ENCODE measurements at regions not wholly inside any gene's neighbourhood (a gene's known extent, or its start where the extent isn't known, plus 50 kb on each side); places are given as distances from the start of the nearest gene placed in this dataset.

DNA sequence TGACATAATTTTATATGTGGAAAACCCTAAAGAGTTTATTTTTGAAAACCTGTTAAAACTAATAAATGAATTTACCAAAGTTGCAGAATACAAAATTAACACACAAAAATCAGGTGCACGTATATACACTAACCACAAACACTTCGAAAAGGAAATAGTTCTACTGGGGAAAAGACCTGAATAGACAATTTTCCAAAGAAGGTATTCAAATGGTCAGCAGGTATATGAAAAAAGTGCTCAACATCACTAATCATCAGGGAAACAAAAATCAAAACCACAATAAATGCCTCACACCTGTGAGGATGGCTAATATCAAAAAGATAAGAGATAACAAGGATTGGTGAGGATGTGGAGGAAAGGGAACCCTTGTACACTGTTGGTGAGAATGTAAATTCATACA is 110.6 kb downstream of the PXDC1 start:
- Histone ChIP-seq H3K4me3 (no peak overlapping the region), H3K9me3 (no peaks in the 10 kb centered on the region), H3K27me3 (no peaks in the 10 kb centered on the region), H3K4me1 (no peaks in the 10 kb centered on the region), H3K27ac (no peak overlapping the region), H3K36me3 (no peaks in the 10 kb centered on the region)
- TF ChIP-seq, protein P1, sequence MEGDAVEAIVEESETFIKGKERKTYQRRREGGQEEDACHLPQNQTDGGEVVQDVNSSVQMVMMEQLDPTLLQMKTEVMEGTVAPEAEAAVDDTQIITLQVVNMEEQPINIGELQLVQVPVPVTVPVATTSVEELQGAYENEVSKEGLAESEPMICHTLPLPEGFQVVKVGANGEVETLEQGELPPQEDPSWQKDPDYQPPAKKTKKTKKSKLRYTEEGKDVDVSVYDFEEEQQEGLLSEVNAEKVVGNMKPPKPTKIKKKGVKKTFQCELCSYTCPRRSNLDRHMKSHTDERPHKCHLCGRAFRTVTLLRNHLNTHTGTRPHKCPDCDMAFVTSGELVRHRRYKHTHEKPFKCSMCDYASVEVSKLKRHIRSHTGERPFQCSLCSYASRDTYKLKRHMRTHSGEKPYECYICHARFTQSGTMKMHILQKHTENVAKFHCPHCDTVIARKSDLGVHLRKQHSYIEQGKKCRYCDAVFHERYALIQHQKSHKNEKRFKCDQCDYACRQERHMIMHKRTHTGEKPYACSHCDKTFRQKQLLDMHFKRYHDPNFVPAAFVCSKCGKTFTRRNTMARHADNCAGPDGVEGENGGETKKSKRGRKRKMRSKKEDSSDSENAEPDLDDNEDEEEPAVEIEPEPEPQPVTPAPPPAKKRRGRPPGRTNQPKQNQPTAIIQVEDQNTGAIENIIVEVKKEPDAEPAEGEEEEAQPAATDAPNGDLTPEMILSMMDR (IDR thresholded peaks at IDR 0.05): no peak
- DNase-seq (ENCODE audit: low spot score): no peak

DNA sequence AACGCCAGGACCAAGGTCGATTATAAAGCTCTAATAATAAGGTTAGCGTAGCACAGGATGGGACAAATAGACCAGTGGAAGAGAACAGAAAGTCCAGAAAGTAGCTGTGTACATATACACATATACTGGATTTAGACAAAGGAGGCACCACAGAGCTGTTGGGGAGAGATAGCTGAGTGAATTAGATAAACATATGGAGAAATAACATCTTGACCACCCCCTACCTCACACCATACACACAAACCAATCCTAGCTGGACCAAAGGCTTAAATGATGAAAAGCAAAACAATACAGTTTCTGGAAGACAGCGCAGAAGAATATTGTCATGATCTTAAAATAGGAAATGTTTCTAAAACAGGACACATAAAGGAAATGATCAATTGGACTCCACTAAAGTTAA is 112.9 kb downstream of the PXDC1 start:
- Histone ChIP-seq H3K36me3 (no peaks in the 10 kb centered on the region), H3K4me3 (no peak overlapping the region), H3K4me1 (no peaks in the 10 kb centered on the region), H3K27ac (no peak overlapping the region), H3K9me3 (no peaks in the 10 kb centered on the region), H3K27me3 (no peaks in the 10 kb centered on the region)
- DNase-seq (ENCODE audit: low spot score): no peak
- TF ChIP-seq, protein P1 (IDR thresholded peaks at IDR 0.05): no peak

DNA sequence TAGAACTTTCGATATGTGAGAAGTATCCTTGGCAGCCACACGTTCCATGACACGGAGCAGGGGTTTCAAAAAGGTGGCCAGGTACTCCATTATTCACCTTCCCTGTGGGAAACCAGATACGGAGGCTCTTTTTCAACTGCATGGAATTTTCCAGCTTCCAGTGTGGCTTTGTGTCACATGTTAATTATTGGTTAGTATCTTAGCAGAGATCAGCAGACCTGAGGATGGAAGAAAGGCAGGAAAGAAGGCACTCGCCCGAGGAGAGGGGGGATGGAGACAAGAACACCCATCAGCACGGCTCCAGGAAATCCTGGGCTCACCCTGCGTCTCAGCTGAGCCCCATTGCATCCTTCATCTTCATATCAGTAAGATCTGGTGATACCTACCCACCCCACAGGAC is 115.5 kb downstream of the PXDC1 start:
- Histone ChIP-seq H3K4me3 (no peak overlapping the region), H3K27me3 (no peaks in the 10 kb centered on the region), H3K9me3 (no peaks in the 10 kb centered on the region), H3K4me1 (no peaks in the 10 kb centered on the region), H3K36me3 (no peaks in the 10 kb centered on the region), H3K27ac (no peak overlapping the region)
- DNase-seq (ENCODE audit: low spot score): no peak
- TF ChIP-seq, protein P1 (IDR thresholded peaks at IDR 0.05): no peak

DNA sequence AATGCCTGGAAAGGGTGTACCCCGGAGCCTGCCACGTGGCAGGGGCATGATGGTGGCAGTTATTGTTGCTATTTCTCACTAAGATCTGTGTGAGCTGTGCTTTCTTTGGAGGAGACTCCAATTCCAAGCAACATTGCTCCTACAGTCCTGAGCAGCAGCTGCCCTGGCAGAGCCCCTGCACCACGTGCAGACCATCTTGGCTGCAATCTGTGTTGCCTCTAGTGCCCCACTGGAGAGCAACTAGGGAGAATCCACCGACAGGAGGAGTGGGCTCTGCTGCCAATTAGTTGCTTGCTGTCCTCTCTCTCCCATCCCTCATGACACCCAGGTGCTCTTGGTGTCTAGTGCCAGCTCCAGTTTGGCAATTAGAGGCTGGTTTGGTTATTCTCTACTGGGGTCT is 116.0 kb downstream of the PXDC1 start:
- no peak for DNase-seq (ENCODE audit: low spot score)
- H3K9me3 ChIP-seq: no peaks in the 10 kb centered on the region
- TF ChIP-seq, protein P1 (IDR thresholded peaks at IDR 0.05): no peak

DNA sequence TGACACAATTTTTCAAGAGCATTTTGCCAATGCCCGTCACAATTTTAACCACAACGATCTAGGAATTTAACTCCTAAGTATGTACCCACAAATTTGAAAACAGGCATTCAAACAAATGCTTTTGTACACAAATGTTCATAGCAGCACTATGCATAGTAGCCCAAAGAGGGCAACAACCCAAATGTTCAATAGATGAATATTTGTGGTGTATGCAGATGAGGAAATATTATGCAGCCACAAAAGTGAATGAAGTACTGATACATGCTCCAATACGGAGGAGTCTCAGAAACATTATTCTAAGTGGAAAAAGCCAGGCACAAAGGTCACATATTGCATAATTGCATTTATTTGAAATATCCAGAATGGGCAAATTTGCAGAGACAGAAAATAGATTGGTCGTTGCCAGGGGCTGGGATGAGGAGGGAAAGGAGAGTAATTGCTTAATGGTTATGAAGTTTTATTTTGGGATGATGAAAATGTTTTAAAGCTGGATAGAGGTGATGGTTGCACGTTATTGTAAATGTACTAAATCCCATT is 117.2 kb downstream of the PXDC1 start:
- no peaks in the 10 kb centered on the region for H3K9me3 ChIP-seq
- no peaks in the 10 kb centered on the region for H3K27me3 ChIP-seq
- TF ChIP-seq, protein P1 (IDR thresholded peaks at IDR 0.05): no peak
- H3K4me3 ChIP-seq: no peak overlapping the region
- DNase-seq (ENCODE audit: low spot score): no peak
- H3K4me1 ChIP-seq: no peaks in the 10 kb centered on the region
- H3K27ac ChIP-seq: no peak overlapping the region
- no peaks in the 10 kb centered on the region for H3K36me3 ChIP-seq

More for the DNA sequence above, 116.0 kb downstream of the PXDC1 start:
- Histone ChIP-seq H3K4me3 (no peak overlapping the region), H3K4me1 (no peaks in the 10 kb centered on the region), H3K27ac (no peak overlapping the region), H3K27me3 (no peaks in the 10 kb centered on the region), H3K36me3 (no peaks in the 10 kb centered on the region)

DNA sequence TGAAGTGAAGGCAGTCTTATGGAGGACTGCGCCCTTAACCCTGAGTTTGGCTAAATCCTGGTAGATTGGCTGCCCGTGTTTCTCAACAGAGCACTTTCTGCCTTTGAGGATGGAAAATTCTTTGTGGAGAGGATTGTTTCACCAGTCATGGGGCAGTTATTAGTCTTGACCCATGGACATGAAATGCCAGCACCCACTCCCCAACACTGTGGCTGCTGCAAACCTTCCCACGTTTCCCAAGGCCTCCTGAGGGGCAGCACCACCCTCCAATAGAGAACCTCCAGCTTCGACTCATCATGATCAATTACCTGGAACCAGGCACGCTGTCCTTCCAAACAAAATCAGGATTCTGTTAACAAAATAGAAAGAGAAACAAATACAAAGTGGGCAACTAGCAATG is 117.8 kb downstream of the PXDC1 start:
- Histone ChIP-seq H3K36me3 (no peaks in the 10 kb centered on the region), H3K9me3 (no peaks in the 10 kb centered on the region), H3K4me3 (no peak overlapping the region), H3K27ac (no peak overlapping the region), H3K27me3 (no peaks in the 10 kb centered on the region), H3K4me1 (no peaks in the 10 kb centered on the region)
- no peak for DNase-seq (ENCODE audit: low spot score)
- TF ChIP-seq, protein P1 (IDR thresholded peaks at IDR 0.05): no peak

Measured in right atrium auricular region (tissue), 2 donors.